Left ventricle myocardium superior (tissue), 1 donor: ENCODE measurements at regions not wholly inside any gene's neighbourhood (a gene's known extent, or its start where the extent isn't known, plus 50 kb on each side); places are given as distances from the start of the nearest gene placed in this dataset.

Experiments
- ATAC-seq: fragments of 200-7000 bp; cut with Tn5 transposase; one replicate; pipeline ENCODE4 v1.9.1; 2020; ENCODE audit warnings: mild to moderate bottlenecking, moderate library complexity
- DNase-seq: peaks from one replicate; pipeline ENCODE4 v3.0.0-alpha.2; 2020
- intact Hi-C: fragments of 100-400 bp; cut with micrococcal nuclease; formaldehyde crosslinking; loops from one replicate; pipeline ENCODE4 v1.11.0; 2022
- donor health status: DM: no; HTN: yes; CAD: no; lungs with severe emphysema.

DNA sequence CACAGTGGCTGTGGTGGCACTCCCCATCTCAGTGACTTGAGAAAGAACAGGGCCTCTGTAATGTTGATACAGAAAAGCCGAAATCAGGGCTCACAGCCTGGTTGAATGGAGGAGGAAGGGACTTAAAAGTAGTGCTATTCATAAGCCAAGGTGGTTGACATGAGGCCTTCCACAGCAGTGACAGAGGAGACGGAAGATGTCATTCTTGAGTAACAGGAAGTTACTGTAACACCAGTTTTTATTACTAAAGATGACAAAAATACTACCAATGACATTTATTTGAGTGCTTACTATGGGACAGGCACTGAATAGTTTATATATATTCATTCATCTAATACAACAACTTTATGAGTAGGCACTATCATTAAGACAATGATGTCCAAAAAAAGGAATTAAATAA, 52.8 kb upstream of the GNG12 start:
- DNase-seq (no peak), ATAC-seq (no peak)
- intact Hi-C loops = no loop called here

DNA sequence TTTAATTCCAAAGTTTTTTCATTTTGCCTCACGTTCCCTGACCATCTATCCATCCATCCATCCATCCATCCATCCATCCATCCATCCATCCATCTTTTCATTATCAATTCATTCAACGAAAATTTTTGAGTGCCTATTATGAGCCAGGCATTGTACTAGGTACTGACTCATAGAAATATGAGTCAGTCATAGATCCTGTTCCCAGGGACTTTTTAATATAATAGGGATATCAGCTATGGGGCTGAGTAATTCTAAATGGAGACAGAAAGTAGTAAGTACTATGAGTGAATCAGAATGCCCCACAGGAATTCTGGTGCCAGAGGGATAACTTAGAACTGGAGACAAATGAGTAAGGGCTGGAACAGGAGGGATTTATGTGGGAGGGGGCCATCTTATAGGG, 49.8 kb upstream of the GNG12 start:
- DNase-seq (no peak), ATAC-seq (no peak)
- intact Hi-C loops = no loop called here
